GM19351 (cell line): ENCODE measurements at regions not wholly inside any gene's neighbourhood (a gene's known extent, or its start where the extent isn't known, plus 50 kb on each side); places are given as distances from the start of the nearest gene placed in this dataset.

ENCODE experiments used
- ATAC-seq: cut with Tn5 transposase; IDR thresholded peaks from one replicate; pipeline ENCODE4 v1.9.1; 2021; ENCODE audit warnings: mild to moderate bottlenecking, moderate library complexity; ENCODE audit not compliant: unreplicated experiment

DNA sequence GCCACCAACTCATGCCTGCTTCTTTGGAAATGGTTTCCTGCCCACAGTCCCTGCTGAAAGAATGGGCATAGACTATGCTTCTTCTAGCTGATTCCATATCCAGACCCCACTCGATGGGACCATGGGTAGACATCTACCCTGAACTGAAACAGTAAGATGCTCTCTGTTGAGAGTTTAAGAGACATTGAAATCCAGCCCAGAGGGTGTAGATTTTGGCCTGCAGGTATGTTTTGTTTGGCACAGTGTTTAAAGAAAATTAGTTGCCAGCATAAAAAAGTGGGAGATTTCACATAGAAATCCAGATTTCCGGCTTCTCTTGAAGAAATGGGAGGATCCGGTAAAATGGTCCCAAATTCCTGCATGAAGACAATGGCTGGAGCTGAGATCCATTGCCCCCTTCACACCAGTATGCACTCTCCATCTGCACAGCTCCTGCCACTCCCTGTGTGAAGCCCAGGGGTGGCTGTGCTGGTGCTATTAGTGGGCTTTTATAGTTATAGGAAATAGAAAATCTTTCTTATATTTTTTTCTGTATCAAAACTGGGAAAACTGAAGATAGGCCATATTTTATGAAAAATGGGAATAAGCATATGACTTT, 218.1 kb downstream of the PTEN start:
- ATAC-seq = no peak

- ATAC-seq = peak; percentile 19
These were observed 219.0 kb downstream of the PTEN start for GRCh38 chr10:88082391-88082790.

DNA sequence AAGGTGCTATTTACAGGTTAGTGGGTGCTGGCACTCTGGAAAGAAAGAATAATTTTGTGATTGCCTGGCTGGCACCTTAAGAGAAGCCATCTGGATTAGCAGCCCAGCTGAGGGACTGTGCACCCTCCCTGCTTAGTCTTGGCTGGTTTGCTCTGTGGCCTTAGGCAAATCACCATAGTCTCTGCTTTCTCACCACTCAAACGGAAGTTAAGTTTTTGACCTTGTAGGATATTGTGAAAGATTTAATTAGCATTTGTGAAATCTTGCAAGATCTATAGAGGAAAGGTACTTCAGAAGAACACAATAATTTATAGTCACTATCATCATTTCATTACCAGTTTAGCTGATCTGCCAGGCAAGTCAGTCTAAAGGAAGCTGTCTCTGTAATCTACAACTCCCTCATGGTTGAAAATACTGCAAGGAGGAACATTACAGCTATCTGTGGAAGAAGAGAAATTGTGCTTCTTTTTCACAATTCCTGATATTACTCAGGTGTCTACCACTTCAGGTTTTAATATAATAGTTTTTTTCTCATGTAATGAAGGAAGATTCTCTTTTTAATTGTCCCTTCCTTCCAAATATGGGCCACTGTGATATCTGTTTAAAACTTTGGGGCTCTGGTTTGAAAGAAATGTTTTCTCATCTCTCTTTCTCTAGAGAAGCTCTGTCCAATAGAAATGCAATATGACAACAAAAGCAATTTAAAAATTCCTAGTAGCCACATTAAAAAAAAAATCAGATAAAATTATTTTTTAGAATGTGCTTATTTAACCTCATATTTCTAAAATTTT, 219.6 kb downstream of the PTEN start:
- peak; percentile 80 for ATAC-seq

- no peak for ATAC-seq
These were observed 220.2 kb downstream of the PTEN start for GRCh38 chr10:88083597-88083989.

GRCh38 chr10:88086187-88086960, 222.9 kb downstream of the PTEN start:
- ATAC-seq = no peak

DNA sequence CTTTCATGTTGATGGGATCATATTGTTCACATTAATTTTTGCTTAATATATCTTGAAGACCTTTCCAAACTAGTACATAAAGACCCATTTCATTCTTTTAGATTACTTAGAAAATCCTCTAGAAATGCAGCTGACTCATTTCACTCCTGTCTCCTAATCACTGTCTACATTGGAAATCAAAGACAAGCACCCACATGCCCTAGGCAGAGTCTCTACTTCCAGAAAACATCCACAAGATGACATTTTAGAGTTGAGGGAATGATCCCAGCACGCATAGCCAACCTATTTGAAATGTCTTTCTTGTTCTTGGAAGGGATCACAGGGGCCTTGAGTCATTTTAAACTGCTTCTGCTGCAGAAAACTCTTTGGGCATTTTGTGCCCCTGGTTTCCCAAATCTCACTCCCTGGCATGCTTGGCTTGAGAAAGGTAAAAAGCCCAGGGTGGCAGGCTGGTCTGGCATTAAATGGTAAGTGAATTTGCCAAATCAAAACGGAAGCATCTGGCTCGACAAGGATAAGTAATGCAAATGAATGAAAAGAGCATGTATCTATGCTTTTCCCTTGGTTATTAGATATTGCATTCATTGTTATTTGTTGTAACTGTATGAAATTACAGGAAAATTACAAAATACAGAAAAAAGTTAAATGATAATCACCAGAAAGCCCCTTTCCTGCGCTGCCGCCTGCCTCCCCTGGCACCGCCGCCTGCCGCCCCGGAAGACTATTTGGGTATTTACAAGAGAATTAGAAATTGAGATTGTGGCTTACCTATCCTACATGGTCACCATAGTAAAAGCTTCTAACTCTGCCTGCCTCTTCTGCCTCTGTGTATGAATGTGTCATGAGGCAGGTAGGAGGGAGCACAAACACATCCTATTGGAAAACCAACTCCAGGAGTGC, 225.3 kb downstream of the PTEN start:
- ATAC-seq = no peak

- ATAC-seq = no peak
These were observed 226.1 kb downstream of the PTEN start for GRCh38 chr10:88089498-88089897.

- no peak for ATAC-seq
These were observed 227.3 kb downstream of the PTEN start for GRCh38 chr10:88090568-88091214.

GRCh38 chr10:88091490-88092061, 228.2 kb downstream of the PTEN start:
- ATAC-seq = peak; percentile 84

DNA sequence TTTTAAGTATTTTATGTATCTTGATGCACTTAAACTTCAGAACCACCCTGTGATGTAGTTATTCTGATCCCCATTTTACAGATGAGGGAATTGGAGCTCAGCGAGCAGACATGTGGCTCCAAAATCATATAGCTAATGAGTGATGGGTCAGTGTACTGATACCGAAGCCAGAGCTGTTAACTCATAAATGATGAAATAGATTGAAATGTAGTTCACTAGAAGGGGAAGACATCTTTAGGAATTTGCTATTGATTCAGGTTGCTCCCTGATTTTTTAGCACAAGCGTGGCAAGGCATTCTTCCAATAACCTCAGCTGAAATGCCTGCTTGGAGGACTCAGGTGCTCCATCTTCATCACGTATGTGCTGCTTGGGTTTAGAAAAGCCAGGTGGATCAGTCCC, 228.8 kb downstream of the PTEN start:
- ATAC-seq = no peak

DNA sequence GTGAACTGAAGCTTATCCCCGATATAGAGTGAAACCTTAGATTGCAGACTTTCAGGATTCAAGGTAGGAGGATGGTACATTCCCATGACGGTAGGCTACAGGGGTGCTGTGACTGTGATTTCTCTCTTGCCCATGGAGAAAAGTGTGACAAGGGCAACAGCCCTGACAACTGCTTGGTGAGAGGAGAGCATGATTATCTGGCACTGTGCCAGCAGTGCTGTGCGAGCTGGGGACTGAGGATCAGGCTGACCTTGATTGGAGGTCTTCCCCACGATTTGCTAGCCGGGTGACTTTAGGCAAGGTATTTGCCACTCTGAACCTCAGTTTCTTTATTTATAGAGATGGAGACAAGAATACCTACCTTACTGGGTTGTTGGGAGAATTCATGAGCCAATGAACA, 229.5 kb downstream of the PTEN start:
- ATAC-seq = no peak

- no peak for ATAC-seq
These were observed 231.4 kb downstream of the PTEN start for GRCh38 chr10:88094795-88095194.

DNA sequence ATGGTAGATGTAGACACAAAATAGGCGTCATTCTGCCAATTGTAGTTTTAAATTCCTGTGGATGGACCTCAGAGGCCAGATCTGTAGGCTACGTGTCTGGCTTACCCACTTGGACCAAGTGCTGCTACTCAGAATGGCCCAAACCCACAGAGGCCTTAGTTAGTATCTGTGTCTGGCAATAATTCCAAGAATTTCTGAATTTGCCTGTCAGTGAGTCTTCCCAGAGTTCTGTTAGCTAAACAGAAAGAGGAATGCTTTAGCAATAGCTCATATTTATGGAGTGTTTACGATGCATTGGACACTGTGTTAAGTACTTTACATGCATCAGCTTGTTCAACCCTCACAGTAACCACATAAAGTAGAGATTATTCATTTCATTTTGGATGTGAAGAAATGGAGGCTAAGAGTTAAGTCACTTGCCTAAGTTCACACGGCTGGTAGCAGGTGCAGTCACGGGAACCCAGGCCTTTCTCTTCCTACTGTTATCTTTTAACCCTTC, 231.8 kb downstream of the PTEN start:
- ATAC-seq = no peak

DNA sequence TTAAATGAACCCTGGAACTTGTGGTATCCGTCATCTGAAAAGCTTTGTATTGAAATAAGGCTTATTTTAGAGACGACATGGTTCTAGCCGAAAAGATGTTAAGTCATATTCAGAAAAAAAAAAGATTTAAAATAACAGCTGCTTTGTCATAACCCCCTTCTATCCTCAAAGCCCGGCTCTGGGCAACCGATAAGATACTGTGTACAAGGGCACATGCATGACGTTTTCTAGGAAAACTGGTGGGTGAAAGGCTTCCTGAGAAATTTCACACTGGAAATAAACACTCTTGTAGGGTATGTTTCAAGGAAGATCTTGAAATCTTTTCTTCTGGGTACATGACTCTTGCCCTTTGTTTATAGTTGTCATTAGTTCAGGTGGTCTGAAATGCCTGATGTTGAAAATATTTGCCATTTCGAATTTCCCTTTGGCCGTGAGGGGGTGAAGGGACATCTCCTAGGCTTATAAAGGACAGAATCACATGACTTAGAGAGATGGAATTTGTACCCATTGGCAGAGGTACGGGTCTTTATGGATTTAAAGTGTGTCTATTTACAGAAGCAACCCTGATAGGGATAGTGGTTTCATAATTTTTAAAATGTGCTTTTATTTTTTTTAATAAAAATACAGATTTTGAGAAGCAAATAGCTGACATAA, 232.5 kb downstream of the PTEN start:
- ATAC-seq = no peak

DNA sequence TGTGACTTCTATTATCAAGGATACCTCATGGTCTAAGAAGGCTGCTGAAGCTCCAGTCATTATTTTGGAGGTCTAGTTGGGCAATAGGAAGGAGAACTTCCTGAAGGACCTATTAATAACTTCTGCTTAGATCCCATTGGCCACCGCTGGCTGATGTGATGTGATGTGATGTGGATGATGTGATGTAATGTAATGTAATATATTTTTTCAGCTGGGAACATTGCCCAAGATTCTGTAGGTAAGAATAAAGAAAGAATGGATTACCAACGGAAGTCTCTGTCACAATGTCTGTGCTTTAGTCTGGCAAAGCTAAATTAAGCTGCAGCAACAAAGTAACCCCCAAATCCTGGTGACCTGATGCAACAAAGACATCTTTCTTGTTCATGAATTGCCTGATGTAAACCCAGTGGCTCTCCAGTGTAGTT, 233.7 kb downstream of the PTEN start:
- ATAC-seq = no peak

DNA sequence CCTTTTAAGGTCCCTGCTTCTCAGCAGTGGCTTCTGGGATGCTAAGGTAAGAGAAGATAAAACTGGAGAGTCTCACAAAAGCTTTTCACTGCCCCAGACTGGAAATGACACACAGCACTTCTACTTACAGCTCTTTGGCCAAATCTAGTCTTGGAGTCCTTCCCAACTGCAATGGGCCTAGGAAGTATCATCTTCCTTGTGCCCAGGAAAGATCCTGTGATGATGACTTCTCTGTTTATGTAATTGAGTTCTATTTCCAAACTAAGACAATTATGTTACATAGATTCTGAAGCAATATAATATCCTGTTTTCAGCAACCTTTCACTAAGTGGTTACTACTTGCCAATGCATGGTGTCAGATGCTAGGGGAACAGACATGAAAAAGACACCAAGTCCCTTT, 234.1 kb downstream of the PTEN start:
- ATAC-seq = no peak

- no peak for ATAC-seq
These were observed 236.9 kb downstream of the PTEN start for GRCh38 chr10:88100281-88100680.

- no peak for ATAC-seq
These were observed 238.2 kb downstream of the PTEN start for GRCh38 chr10:88101666-88102065.

- ATAC-seq = no peak
These were observed 240.2 kb downstream of the PTEN start for GRCh38 chr10:88103576-88103975.
